ENCODE measurements at regions not wholly inside any gene's neighbourhood (a gene's known extent, or its start where the extent isn't known, plus 50 kb on each side); places are given as distances from the start of the nearest gene placed in this dataset.

DNA sequence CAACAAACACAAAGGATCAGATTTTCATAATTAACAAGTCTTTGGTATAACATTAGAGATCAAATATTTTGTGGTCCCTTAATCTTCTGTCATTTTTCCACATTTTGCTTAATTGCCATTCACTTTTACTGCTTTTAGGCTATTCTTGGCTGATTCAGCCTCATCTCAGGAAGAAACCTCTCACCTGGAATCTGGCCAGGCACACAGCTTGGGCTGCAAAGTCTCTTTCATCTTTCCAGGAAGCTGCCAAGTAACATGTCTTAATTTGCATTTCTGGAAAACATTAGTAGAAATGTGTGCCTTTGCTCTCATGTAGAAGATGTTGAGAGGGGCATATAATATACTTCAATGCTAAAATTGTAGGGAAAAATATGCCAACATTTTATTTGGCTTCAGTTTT lies 174.2 kb upstream of the STEAP4 start (continued):
- TF ChIP-seq, protein P1, sequence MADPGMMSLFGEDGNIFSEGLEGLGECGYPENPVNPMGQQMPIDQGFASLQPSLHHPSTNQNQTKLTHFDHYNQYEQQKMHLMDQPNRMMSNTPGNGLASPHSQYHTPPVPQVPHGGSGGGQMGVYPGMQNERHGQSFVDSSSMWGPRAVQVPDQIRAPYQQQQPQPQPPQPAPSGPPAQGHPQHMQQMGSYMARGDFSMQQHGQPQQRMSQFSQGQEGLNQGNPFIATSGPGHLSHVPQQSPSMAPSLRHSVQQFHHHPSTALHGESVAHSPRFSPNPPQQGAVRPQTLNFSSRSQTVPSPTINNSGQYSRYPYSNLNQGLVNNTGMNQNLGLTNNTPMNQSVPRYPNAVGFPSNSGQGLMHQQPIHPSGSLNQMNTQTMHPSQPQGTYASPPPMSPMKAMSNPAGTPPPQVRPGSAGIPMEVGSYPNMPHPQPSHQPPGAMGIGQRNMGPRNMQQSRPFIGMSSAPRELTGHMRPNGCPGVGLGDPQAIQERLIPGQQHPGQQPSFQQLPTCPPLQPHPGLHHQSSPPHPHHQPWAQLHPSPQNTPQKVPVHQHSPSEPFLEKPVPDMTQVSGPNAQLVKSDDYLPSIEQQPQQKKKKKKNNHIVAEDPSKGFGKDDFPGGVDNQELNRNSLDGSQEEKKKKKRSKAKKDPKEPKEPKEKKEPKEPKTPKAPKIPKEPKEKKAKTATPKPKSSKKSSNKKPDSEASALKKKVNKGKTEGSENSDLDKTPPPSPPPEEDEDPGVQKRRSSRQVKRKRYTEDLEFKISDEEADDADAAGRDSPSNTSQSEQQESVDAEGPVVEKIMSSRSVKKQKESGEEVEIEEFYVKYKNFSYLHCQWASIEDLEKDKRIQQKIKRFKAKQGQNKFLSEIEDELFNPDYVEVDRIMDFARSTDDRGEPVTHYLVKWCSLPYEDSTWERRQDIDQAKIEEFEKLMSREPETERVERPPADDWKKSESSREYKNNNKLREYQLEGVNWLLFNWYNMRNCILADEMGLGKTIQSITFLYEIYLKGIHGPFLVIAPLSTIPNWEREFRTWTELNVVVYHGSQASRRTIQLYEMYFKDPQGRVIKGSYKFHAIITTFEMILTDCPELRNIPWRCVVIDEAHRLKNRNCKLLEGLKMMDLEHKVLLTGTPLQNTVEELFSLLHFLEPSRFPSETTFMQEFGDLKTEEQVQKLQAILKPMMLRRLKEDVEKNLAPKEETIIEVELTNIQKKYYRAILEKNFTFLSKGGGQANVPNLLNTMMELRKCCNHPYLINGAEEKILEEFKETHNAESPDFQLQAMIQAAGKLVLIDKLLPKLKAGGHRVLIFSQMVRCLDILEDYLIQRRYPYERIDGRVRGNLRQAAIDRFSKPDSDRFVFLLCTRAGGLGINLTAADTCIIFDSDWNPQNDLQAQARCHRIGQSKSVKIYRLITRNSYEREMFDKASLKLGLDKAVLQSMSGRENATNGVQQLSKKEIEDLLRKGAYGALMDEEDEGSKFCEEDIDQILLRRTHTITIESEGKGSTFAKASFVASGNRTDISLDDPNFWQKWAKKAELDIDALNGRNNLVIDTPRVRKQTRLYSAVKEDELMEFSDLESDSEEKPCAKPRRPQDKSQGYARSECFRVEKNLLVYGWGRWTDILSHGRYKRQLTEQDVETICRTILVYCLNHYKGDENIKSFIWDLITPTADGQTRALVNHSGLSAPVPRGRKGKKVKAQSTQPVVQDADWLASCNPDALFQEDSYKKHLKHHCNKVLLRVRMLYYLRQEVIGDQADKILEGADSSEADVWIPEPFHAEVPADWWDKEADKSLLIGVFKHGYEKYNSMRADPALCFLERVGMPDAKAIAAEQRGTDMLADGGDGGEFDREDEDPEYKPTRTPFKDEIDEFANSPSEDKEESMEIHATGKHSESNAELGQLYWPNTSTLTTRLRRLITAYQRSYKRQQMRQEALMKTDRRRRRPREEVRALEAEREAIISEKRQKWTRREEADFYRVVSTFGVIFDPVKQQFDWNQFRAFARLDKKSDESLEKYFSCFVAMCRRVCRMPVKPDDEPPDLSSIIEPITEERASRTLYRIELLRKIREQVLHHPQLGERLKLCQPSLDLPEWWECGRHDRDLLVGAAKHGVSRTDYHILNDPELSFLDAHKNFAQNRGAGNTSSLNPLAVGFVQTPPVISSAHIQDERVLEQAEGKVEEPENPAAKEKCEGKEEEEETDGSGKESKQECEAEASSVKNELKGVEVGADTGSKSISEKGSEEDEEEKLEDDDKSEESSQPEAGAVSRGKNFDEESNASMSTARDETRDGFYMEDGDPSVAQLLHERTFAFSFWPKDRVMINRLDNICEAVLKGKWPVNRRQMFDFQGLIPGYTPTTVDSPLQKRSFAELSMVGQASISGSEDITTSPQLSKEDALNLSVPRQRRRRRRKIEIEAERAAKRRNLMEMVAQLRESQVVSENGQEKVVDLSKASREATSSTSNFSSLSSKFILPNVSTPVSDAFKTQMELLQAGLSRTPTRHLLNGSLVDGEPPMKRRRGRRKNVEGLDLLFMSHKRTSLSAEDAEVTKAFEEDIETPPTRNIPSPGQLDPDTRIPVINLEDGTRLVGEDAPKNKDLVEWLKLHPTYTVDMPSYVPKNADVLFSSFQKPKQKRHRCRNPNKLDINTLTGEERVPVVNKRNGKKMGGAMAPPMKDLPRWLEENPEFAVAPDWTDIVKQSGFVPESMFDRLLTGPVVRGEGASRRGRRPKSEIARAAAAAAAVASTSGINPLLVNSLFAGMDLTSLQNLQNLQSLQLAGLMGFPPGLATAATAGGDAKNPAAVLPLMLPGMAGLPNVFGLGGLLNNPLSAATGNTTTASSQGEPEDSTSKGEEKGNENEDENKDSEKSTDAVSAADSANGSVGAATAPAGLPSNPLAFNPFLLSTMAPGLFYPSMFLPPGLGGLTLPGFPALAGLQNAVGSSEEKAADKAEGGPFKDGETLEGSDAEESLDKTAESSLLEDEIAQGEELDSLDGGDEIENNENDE (IDR thresholded peaks at IDR 0.05; ENCODE audit: insufficient replicate concordance, low read length) = no peak
- no peak for TF ChIP-seq RFX5 (IDR thresholded peaks at IDR 0.05; ENCODE audit: borderline replicate concordance, low read depth, low read length)
- no peak for TF ChIP-seq EGR1 (IDR thresholded peaks at IDR 0.05; ENCODE audit: borderline replicate concordance, low read depth, low read length)
- TF ChIP-seq TAF7 (optimal IDR thresholded peaks at IDR 0.05; ENCODE audit: borderline replicate concordance, low read depth, low read length) = no peak
- no peak for TF ChIP-seq SIX5 (IDR thresholded peaks at IDR 0.05; ENCODE audit: low read depth, low read length)
- TF ChIP-seq TEAD4 (IDR thresholded peaks at IDR 0.05; ENCODE audit: low read depth, low read length) = no peak
- TF ChIP-seq, protein P2, sequence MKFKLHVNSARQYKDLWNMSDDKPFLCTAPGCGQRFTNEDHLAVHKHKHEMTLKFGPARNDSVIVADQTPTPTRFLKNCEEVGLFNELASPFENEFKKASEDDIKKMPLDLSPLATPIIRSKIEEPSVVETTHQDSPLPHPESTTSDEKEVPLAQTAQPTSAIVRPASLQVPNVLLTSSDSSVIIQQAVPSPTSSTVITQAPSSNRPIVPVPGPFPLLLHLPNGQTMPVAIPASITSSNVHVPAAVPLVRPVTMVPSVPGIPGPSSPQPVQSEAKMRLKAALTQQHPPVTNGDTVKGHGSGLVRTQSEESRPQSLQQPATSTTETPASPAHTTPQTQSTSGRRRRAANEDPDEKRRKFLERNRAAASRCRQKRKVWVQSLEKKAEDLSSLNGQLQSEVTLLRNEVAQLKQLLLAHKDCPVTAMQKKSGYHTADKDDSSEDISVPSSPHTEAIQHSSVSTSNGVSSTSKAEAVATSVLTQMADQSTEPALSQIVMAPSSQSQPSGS (IDR thresholded peaks at IDR 0.05; ENCODE audit: low read length) = no peak
- TF ChIP-seq FOSL1 (IDR thresholded peaks at IDR 0.05; ENCODE audit: insufficient read depth, low read depth, low read length) = no peak
- TF ChIP-seq BACH1 (IDR thresholded peaks at IDR 0.05; ENCODE audit: low read length) = no peak
- TF ChIP-seq SP2 (IDR thresholded peaks at IDR 0.05; ENCODE audit: low read length) = no peak
- no peak for TF ChIP-seq CREB1 (IDR thresholded peaks at IDR 0.05)
- TF ChIP-seq KDM4A (IDR thresholded peaks at IDR 0.05; ENCODE audit: low read depth, low read length, severe bottlenecking) = no peak
